ENCODE measurements at regions not wholly inside any gene's neighbourhood (a gene's known extent, or its start where the extent isn't known, plus 50 kb on each side); places are given as distances from the start of the nearest gene placed in this dataset.

DNA sequence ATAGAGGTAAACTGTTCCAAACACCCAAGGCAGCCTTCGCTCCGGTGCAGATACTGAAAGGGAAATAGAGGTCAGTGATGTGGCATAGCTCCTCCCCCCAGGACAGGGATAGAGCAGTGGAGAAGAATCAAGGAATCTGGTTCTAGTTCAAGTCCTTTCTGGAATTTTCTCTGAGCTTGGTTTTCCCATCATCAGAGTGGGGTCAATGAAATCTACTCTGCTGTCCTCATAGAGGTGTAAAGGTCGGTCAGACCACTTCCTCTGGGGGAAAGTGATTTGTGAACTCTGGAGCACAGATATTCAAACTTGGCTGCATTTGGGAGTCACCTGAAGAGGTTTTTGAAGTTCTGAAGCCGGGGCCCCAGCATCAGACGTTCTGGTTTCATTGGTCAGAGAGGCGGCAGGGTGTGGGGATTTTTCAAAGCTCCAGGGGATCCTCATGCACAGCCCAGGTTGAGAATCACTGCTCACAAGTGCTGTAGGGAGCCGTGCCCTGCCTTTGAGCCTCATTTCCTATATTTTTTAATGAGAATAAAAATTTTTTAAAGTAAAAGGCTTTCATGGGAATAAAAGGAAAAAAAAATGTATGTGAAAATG is 105.7 kb upstream of the RAD23B start:
- TF ChIP-seq, protein P1, sequence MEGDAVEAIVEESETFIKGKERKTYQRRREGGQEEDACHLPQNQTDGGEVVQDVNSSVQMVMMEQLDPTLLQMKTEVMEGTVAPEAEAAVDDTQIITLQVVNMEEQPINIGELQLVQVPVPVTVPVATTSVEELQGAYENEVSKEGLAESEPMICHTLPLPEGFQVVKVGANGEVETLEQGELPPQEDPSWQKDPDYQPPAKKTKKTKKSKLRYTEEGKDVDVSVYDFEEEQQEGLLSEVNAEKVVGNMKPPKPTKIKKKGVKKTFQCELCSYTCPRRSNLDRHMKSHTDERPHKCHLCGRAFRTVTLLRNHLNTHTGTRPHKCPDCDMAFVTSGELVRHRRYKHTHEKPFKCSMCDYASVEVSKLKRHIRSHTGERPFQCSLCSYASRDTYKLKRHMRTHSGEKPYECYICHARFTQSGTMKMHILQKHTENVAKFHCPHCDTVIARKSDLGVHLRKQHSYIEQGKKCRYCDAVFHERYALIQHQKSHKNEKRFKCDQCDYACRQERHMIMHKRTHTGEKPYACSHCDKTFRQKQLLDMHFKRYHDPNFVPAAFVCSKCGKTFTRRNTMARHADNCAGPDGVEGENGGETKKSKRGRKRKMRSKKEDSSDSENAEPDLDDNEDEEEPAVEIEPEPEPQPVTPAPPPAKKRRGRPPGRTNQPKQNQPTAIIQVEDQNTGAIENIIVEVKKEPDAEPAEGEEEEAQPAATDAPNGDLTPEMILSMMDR (IDR thresholded peaks at IDR 0.05), result no peak
- no peak for TF ChIP-seq POLR2A (IDR thresholded peaks at IDR 0.05)
- TF ChIP-seq EP300 (IDR thresholded peaks at IDR 0.05), result no peak
- H3K9me3 ChIP-seq, result no peaks in the 10 kb centered on the region
- H3K27ac ChIP-seq, result no peak overlapping the region
- DNase-seq, result no peak
- no peaks in the 10 kb centered on the region for H3K27me3 ChIP-seq
- H3K4me3 ChIP-seq, result no peak overlapping the region
- WGBS, 3 donors, result 84 to 86% (median 84%) methylated on average over 7 of the region's 7 CpGs
- H3K36me3 ChIP-seq, result no peaks in the 10 kb centered on the region
- H3K4me1 ChIP-seq (ENCODE audit: insufficient read depth), result no peaks in the 10 kb centered on the region
- intact Hi-C loops (cut with DNase I), result no loop called here

DNA sequence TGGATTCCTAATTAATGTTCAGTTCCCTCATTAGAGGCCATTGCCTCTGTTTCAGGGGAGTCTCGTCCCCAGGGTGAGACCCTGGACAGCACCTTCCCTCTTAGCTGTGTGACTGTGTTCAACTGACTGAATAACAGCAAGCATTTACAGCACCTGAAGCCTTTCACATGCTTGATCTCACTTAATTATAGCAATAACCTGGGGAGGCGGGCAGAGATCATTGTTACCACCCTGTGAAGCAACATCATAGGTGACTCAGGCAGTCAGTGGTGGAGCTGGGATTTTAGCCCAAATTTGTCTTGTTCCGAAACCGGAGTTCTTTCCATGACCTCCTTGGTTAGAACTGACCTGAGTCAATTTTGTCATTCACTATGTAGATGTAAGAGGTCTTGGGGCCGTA is 105.2 kb upstream of the RAD23B start:
- H3K27me3 ChIP-seq, result no peaks in the 10 kb centered on the region
- no peak for TF ChIP-seq POLR2A (IDR thresholded peaks at IDR 0.05)
- no peak for TF ChIP-seq EP300 (IDR thresholded peaks at IDR 0.05)
- TF ChIP-seq, protein P1 (IDR thresholded peaks at IDR 0.05), result no peak
- H3K4me3 ChIP-seq, result no peak overlapping the region
- H3K36me3 ChIP-seq, result no peaks in the 10 kb centered on the region
- intact Hi-C loops (cut with DNase I), result no loop called here
- WGBS, 3 donors, result 93 to 95% (median 93%) methylated on average over 5 of the region's 5 CpGs
- no peaks in the 10 kb centered on the region for H3K9me3 ChIP-seq
- H3K4me1 ChIP-seq (ENCODE audit: insufficient read depth), result no peaks in the 10 kb centered on the region
- no peak overlapping the region for H3K27ac ChIP-seq
- no peak for DNase-seq

DNA sequence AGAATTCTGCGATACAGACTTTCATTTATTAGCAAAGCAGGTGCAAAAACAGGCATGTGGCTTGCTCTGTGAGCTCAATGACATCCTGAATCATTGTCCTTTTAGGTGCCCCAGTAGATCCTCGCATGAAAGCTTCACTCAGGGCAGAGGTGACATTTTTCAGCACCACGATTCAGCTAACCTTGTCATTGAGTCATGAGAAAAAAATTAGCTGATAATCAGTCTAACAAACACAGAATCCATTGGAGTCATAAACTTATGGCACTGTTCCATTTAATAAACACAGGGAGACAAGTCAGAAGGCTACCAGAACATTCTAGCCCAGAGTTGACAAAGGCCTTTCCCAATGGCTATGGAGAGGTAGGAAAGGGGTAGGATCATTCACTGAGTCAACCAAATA is 104.8 kb upstream of the RAD23B start:
- H3K36me3 ChIP-seq, result no peaks in the 10 kb centered on the region
- TF ChIP-seq, protein P1 (IDR thresholded peaks at IDR 0.05), result no peak
- TF ChIP-seq EP300 (IDR thresholded peaks at IDR 0.05) (no peak), POLR2A (IDR thresholded peaks at IDR 0.05) (no peak)
- H3K27ac ChIP-seq, result no peak overlapping the region
- H3K9me3 ChIP-seq, result no peaks in the 10 kb centered on the region
- no peaks in the 10 kb centered on the region for H3K27me3 ChIP-seq
- intact Hi-C loops (cut with DNase I), result no loop called here
- 77 to 82% (median 78%) methylated on average over 3 of the region's 3 CpGs for WGBS, 3 donors
- no peak overlapping the region for H3K4me3 ChIP-seq
- DNase-seq, result no peak
- H3K4me1 ChIP-seq (ENCODE audit: insufficient read depth), result no peaks in the 10 kb centered on the region

DNA sequence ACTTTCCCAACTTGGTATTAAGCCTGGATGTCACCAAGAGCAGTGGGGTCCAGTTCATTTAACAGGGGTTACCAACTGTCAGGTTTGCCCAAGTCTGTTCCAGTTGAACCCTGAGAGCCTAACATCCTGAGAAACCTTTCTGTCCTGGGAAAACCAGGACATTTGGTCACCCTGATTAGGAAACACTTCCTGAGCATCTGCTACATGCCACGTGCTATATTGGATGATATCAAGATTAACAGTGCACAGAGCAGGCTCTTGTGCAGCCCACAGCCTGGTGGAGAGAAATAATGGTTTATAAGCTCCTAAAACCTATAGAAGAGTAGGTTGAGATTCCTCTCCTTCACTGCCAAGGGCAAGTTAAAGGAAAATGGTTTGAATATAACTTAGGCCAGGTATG is 102.9 kb upstream of the RAD23B start:
- no peak overlapping the region for H3K4me3 ChIP-seq
- intact Hi-C loops (cut with DNase I), result no loop called here
- WGBS, 3 donors, result 38 to 62% (median 51%) methylated on average over 1 of the region's 1 CpG
- no peak for TF ChIP-seq EP300 (IDR thresholded peaks at IDR 0.05)
- TF ChIP-seq, protein P1 (IDR thresholded peaks at IDR 0.05), result no peak
- TF ChIP-seq POLR2A (IDR thresholded peaks at IDR 0.05), result no peak
- no peak for DNase-seq
- no peaks in the 10 kb centered on the region for H3K4me1 ChIP-seq (ENCODE audit: insufficient read depth)
- H3K27ac ChIP-seq, result no peak overlapping the region
- H3K27me3 ChIP-seq, result no peaks in the 10 kb centered on the region
- H3K9me3 ChIP-seq, result peaks cover 0 to 3% of the 10 kb centered on the region in 2 donors
- H3K36me3 ChIP-seq, result no peaks in the 10 kb centered on the region
